GM12892 (cell line): ENCODE measurements at regions not wholly inside any gene's neighbourhood (a gene's known extent, or its start where the extent isn't known, plus 50 kb on each side); places are given as distances from the start of the nearest gene placed in this dataset.

Source experiments
- DNase-seq: peaks from one replicate; pipeline ENCODE4 v3.0.0; 2011; ENCODE audit not compliant: insufficient read length
- FAIRE-seq: peaks from 2 replicates; lab custom pipeline; 2011; peaks lifted over from hg19 to GRCh38; lab: Jason Lieb, UNC
- POLR2A ChIP-seq: IDR thresholded peaks from 2 replicates; pipeline ENCODE4 v1.6.1; 2011; ENCODE audit warnings: low read depth, low read length, control low read depth
- POLR2AphosphoS5 ChIP-seq: IDR thresholded peaks from 2 replicates; pipeline ENCODE4 v1.6.1; 2011; ENCODE audit warnings: low read depth, low read length, control low read depth
- TAF1 ChIP-seq: IDR thresholded peaks from 2 replicates; pipeline ENCODE4 v1.6.1; 2011; ENCODE audit warnings: low read depth, mild to moderate bottlenecking, control low read depth, low read length, borderline replicate concordance

- FAIRE-seq (no peak), DNase-seq (no peak)
- TF ChIP-seq TAF1 (no peak), POLR2AphosphoS5 (no peak), POLR2A (no peak)
Observed at GRCh38 chr11:116527180-116527991, 245.4 kb downstream of the BUD13 start.

- no peak for FAIRE-seq
Observed at GRCh38 chr11:116525961-116526495, 246.8 kb downstream of the BUD13 start.

GRCh38 chr11:116519499-116519898 is 253.3 kb downstream of the BUD13 start:
- FAIRE-seq (peak; percentile 62), DNase-seq (no peak)
- TF ChIP-seq POLR2AphosphoS5, result no peak
- no peak for TF ChIP-seq POLR2A
- TF ChIP-seq TAF1, result no peak

More at GRCh38 chr11:116525961-116526495, 246.8 kb downstream of the BUD13 start:
- no peak for DNase-seq
- TF ChIP-seq POLR2A (no peak), TAF1 (no peak), POLR2AphosphoS5 (no peak)

- TF ChIP-seq TAF1, result no peak
- TF ChIP-seq POLR2A, result no peak
- TF ChIP-seq POLR2AphosphoS5, result no peak
- DNase-seq, result no peak
- FAIRE-seq, result no peak
Observed at GRCh38 chr11:116518141-116518540, 254.6 kb downstream of the BUD13 start.

- TF ChIP-seq POLR2AphosphoS5, result no peak
- TF ChIP-seq POLR2A, result no peak
- TF ChIP-seq TAF1, result no peak
- DNase-seq, result no peak
- no peak for FAIRE-seq
Observed at GRCh38 chr11:116517584-116517983, 255.2 kb downstream of the BUD13 start.

GRCh38 chr11:116517077-116517476 is 255.7 kb downstream of the BUD13 start:
- no peak for FAIRE-seq
- DNase-seq, result no peak
- no peak for TF ChIP-seq POLR2A
- TF ChIP-seq POLR2AphosphoS5, result no peak
- TF ChIP-seq TAF1, result no peak

GRCh38 chr11:116515664-116516184 is 257.1 kb downstream of the BUD13 start:
- FAIRE-seq (no peak), DNase-seq (no peak)
- TF ChIP-seq POLR2AphosphoS5, result no peak
- TF ChIP-seq POLR2A, result no peak
- no peak for TF ChIP-seq TAF1

GRCh38 chr11:116513894-116514293 is 258.9 kb downstream of the BUD13 start:
- DNase-seq (peak; percentile 33), FAIRE-seq (peak; percentile 46)
- TF ChIP-seq TAF1 (no peak), POLR2A (no peak), POLR2AphosphoS5 (no peak)

GRCh38 chr11:116513278-116513823 is 259.4 kb downstream of the BUD13 start:
- TF ChIP-seq POLR2AphosphoS5 (no peak), POLR2A (no peak), TAF1 (no peak)
- FAIRE-seq (no peak), DNase-seq (no peak)

- no peak for DNase-seq
- TF ChIP-seq POLR2AphosphoS5, result no peak
- no peak for TF ChIP-seq POLR2A
- no peak for TF ChIP-seq TAF1
- no peak for FAIRE-seq
Observed at GRCh38 chr11:116512841-116513240, 259.9 kb downstream of the BUD13 start.

GRCh38 chr11:116511684-116512083 is 261.1 kb downstream of the BUD13 start:
- FAIRE-seq, result no peak
- no peak for TF ChIP-seq TAF1

More at GRCh38 chr11:116511684-116512083, 261.1 kb downstream of the BUD13 start:
- no peak for DNase-seq
